Sciatic nerve (tissue), 2 donors: ENCODE measurements at regions not wholly inside any gene's neighbourhood (a gene's known extent, or its start where the extent isn't known, plus 50 kb on each side); places are given as distances from the start of the nearest gene placed in this dataset.

Experiments used
- ATAC-seq: fragments of 200-7000 bp; cut with Tn5 transposase; one replicate; pipeline ENCODE4 v1.9.1; 2020; ENCODE audit warnings: mild to moderate bottlenecking, moderate library complexity
- DNase-seq: peaks from one replicate; pipeline ENCODE4 v3.0.0-alpha.2; 2020; ENCODE audit warnings: low spot score
- intact Hi-C: fragments of 100-400 bp; cut with DNase I; formaldehyde crosslinking; loops from one replicate; pipeline ENCODE4 v1.14.2; 2022
- donor health status: DM: no; HTN: no; CAD: no.
- donor health status: DM: no; HTN: no; CAD: no.

DNA sequence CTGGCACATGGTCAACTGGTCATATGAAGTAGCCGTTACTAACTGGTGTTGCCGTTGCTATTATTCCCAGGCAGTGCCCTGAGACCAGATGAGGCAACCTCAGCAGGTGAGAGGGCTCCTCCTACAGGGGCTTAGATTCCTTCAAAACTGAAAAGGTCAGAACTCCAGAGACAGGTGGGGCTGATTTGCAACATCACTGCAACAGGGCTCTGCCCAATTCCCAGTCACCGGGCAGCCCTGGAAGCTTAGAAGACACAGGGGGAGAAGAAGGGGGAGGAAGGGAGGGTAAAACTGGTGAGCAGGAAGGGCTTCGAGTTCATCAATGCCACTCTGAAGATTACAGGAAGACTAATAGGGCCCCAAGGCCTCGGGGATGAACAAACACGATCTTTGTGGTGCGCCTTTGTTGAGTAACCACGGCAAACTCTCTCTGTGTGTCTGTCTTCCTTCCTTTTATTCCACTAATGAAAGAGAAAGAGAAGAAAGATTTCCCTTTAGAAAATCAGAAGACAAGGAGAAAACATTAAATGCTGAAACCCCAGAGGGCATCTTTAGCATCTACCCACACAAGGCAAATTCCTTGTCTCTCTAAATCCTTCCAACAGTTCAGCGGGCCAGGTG is 749.1 kb upstream of the TBX3 start:
- DNase-seq (no peak), ATAC-seq (no peak)
- intact Hi-C loops: no loop called here

DNA sequence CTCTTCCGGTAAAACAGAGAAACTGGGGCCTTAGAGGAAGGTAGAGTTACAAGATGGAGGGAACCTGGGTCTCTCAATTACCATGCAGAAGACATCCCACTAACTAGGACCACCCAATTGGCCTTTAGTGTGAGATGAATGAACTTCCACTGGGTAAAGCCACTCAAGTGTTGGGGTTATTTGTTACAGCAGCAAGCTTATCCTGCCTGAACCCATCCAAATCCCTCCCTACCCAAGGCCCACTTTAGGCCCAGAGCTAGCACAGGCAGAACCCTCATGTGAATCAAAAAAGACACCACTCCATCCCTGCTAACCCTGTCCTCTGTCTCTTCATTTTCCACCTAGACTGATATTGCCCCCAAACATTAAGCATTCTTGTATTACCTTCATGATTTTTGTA is 746.7 kb upstream of the TBX3 start:
- intact Hi-C loops: no loop called here
- ATAC-seq (no peak), DNase-seq (no peak)

DNA sequence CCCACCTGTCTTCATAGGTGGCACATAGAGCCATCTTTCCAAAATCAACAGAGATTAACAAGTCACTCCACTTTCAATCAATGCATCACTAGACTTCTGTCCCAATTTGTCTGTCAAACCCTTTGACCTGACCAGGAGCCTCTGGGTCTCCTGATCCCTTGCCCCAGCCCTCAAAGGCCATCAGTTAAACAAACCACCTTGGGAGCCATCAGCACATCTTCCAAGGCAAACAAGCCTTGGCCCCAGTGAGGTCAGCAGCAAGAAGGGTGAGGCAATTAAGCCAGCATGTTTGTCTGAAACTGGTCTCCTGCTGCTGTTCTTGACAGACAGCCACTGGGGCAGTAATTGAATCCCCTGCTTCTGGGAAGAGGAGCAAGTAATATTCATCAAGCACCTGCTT is 742.8 kb upstream of the TBX3 start:
- intact Hi-C loops: no loop called here
- no peak for ATAC-seq
- DNase-seq: no peak

DNA sequence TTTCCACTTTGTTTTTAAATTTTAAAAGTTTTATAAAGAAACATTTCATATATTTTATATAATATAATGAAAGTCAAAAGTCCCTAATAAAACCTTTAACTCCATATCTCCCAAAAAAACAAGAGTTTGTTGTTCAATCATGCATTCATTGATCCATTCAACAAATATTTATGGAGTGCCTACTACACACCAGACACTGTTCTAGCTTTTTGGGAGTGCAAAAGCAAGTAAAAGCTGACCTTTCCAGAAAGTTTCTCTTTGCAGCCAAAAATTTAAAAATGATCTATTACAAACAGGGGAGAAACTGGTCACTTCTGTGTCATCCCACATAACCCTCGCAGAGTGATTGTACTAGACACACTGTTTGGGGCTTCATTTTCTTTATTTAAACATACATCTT is 740.0 kb upstream of the TBX3 start:
- intact Hi-C loops: no loop called here
- ATAC-seq: no peak
- DNase-seq: no peak

DNA sequence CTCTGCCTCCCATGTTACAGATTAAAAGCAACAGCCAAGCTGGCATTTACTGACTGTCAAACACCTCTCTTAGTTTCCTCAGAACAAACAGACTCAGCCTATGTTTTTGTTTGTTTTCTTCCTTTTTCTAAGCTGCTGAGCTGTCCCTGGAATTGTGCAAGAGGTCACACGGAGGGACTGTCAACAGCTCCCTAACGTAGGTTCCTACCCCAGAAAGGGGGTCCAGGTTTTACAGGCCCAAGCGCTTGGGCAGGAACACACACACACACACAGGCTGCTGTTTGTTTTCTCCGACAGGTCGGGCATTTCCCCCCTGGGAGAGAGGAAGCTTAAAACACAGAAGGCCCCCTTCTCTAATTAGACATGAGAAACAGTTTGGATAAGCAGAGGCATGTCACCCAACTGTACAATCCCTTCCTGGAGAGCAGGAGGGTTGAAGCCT is 739.6 kb upstream of the TBX3 start:
- no peak for DNase-seq
- intact Hi-C loops: no loop called here
- no peak for ATAC-seq

DNA sequence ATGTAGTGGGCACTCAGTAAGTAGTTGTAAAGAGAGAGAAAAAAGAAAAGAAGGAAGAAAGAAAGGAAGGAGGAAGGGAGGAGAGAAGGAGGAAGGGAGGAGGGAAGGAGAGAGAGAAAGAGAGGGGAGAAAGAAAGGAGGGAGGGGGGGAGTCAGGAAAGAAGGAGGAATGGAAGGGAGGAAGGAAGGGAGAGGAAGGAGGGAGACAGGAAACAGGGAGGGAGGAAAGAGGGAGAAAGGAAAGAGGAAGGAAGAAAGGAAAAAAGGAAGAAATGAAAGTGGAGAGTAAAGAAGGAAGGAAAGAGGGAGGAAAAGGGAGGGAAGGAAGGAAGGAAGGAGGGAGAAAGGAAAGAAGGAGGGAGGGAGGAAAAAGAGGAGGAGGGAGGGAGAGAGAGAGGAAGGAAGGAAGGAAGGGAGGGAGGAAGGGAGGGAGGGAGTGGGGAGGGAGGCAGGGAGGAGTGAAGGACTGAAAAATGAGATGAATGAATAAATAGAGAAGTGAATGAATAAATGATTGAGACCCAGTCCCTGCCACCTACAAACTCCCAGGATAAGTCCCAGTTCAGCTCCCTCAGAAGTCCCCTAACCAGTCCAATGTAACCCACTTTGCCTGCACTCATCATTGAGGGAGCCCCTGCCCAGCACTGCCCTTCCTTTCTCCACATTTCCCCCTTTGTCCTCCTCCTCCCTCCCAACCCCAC is 739.0 kb upstream of the TBX3 start:
- intact Hi-C loops: no loop called here
- no peak for ATAC-seq
- DNase-seq: no peak

DNA sequence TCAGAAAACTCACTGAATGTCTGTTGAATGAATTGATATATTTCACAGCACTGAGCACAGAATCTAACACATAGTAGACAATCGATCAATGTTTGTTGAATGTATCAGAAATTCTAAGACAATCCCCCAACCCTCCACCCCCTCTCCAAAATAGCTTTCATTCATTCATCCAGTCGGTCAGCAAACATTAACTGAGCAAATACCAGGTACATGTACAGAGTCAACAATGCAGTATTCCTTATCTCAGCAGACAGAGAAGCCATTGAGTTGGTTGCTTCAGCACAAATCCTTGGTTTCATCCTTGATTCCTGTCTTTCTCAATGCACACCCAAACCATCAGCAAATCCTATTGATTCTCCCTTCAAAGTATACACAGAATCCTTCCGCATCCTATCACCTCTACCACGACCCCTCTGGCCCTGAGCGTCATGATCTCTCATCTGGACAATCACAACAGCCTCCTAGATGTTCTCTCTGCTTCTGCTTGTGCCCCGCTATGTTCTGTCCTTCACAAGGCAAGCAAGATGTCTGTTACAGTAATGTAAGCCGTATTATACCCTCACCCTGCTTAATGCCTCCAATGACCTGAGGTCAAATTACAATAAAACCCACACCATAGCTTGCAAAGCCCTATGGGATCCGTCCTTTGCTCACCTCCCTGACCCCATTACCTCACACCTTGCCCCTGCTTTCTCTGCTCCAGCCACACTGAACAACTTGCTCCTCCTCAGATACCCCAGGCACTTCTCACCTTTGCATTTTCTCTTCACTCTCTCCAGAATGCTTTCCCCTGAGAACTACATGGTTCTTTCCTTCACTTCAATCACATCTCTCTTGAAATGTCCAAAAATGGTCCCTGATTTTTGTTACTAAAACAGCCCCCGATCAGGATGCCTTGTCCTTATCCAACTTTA is 738.1 kb upstream of the TBX3 start:
- intact Hi-C loops: no loop called here
- DNase-seq (no peak), ATAC-seq (no peak)

DNA sequence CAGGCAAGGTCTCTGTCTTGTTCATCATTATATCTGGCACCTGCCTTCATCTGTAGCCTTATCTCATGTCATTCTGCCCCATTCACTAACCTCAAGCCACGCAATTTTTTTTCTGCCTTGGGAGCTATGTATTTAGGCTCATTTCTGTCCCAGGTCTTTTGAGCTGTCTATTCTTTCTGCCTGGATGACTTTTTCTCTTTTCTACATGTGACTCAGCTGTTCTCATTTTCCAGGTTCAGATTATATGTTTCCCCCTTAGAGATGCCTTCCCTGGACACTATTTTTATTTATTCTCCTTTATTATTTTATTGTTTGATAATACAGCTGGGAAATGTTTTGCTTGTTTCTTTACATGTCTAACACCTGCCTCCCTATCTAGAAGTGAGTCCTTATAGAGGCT is 737.4 kb upstream of the TBX3 start:
- intact Hi-C loops: no loop called here
- DNase-seq: no peak
- ATAC-seq: no peak

DNA sequence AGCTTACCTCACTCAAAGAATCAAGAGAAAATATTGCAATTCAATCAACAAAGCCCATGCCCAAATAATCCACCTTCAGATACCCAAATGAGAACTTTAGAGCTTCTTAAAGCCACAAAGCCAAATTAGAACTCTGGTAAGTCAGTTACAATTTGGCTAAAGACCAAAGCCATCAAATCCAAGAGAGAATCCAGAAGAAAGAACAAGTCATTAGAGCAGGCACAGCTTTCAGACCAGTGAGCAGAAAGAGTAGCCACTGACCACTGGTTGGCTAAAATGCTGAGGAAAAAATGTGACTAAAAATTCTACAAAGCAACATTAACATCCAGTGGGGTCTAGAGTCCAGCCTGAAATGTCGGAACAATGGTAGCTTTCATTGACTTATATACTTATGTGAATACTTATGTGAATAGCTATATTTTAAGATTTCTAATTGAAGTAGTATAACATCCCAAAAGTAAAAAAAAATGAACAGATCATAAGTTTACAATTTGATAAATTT is 735.2 kb upstream of the TBX3 start:
- DNase-seq (no peak), ATAC-seq (no peak)
- intact Hi-C loops: no loop called here

DNA sequence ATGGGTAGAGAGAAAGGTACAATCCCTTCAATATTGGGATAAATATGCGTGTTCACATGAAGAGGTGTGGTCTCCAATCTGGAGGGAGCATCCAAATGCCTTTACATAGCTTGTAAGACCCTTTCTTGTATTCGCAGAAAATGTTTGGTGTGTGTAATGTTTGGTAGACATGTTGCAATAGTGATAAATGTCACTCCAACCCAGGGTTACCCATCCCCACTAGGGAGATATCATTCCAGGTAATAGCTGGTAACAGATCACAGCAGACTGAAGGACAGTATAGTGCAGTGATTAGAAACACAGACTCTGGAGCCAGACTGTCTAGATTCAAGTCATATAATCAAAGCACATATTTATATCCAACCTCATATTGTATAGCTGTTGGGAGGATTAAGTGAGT is 733.6 kb upstream of the TBX3 start:
- no peak for ATAC-seq

DNA sequence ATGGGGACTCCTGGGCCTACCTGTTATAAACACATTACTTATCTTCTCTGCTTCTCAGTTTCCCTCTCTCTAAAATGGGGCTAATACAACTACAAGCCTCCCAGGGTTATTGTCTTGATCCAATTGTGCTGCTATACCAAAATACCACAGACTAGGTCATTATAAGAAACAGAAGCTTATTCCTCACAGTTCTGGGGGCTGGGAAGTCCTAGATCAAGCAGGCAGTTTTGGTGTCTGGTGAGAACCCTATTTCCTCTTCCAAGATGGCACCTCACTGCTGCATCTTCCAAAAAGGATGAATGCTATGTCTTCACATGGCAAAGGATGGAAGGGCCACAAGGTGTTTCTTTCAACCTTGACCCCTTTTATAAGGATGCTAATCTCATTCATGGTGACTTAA is 732.9 kb upstream of the TBX3 start:
- ATAC-seq: no peak
- intact Hi-C loops: no loop called here
- DNase-seq: no peak

More for the DNA sequence above, 733.6 kb upstream of the TBX3 start:
- intact Hi-C loops: no loop called here
- no peak for DNase-seq

DNA sequence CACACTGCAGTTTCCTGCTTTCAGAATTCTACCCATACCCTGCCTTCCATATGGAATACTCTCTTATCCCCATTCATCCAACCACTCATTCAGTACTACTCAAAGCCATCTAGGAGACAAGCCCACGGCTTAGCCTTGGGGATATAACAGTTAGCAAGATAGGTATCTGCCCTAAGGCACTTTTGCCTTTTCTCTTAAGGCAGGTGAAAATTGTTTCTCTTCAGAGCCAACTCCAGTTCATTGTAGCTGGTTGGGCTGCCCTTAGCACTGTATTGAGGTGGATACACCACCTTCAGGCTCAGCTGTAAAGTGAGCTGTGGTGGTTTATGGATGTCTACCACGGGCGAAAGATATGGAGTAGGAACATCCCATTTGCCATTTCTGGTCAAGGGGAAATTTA is 729.7 kb upstream of the TBX3 start:
- ATAC-seq: no peak
- no peak for DNase-seq
- intact Hi-C loops: no loop called here

DNA sequence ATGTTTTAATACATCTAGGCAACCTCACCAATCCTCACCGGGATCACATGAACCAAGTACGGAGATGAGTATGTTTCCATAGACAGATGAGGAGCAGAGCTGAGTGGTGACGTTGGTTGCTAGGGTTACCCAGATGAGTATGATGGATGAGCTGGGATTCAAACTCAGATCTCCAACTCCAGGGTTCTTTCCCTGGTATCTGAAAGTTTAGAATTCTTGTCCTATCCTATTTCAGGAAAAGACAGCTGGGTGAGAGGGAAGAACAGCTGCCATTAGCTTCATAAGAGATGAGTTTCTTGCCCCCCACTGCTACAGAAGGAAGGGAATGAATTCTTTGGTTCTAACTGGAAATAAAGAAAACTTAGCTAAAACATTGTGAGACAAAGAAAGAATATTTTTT is 728.9 kb upstream of the TBX3 start:
- intact Hi-C loops: no loop called here
- no peak for DNase-seq
- ATAC-seq: no peak

DNA sequence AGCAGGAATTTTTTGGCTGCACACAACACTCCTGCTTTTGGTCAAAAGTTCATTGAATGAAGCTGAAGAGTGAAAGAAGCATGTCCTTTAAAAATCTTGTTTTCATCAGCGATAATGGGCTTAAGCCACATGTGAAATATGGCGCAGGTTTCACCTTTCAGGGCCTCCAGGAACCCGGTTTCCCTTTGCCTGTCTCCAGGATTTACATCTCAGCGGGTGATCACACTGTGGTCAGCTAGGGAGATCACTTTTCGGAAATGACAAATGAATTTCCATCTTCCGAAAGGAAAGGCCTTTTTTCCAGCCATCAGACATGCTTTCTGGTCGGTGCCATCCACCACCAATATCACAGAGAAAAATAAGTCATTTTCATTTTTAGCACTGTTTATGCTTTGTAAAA is 727.1 kb upstream of the TBX3 start:
- DNase-seq: no peak
- ATAC-seq: no peak
- intact Hi-C loops: no loop called here

DNA sequence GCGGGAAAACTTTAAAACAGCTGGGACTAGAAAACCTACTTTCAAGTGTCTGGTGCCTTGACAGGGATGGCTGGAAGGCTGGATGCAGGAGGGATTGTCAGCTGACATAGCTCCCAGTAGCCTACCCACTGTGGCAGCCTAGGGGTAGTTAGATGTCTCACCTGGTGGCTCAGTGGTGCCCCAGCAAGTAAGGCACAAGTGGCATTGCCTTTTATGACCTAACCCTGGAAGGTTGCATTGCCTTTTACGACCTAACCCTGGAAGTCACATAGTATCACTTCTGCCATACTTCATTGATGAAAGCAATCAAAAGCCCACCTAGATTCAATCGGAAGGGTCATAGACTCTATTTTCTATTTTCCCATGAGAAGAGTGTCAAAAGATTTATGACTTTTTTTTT is 724.7 kb upstream of the TBX3 start:
- intact Hi-C loops: no loop called here
- DNase-seq (no peak), ATAC-seq (no peak)

DNA sequence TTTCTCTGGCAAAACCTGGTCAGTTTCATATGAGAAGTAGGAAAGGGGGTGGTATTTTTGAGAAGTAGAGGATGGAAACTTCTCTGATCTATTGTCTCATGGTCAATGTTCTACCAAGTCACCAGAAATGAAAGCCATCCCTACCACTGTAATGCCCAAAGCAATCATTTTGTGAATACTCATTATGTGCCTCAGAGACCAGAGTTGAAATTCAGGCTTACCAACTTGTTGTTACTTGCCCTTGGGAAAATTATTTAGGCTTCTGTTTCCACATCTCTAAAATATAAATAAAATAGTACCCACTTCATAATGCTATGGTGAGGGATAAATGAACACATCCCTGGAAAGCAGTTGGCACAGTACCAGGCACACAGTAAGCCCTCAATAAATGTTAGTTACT is 723.7 kb upstream of the TBX3 start:
- intact Hi-C loops: no loop called here
- no peak for DNase-seq
- ATAC-seq: no peak

DNA sequence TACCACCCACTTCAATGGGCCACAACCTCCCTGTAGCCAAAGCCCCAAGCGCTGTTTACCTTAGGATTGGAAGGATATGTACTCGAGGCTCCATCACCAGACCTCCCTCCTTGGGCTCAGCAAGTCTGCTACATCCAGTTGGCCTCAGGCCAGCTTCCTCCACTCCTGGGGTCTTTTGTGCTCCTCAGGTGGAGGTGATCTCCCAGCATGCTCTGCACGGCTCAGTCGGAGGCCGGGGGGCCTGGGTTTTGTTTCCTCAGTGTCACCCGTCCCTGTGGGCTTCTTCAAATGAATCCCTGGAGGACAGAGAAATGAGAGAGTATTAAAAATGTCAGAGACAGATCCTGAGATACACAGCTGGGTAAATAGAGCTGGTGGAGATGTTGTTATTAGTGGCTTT is 723.1 kb upstream of the TBX3 start:
- intact Hi-C loops: no loop called here
- ATAC-seq (no peak), DNase-seq (no peak)

DNA sequence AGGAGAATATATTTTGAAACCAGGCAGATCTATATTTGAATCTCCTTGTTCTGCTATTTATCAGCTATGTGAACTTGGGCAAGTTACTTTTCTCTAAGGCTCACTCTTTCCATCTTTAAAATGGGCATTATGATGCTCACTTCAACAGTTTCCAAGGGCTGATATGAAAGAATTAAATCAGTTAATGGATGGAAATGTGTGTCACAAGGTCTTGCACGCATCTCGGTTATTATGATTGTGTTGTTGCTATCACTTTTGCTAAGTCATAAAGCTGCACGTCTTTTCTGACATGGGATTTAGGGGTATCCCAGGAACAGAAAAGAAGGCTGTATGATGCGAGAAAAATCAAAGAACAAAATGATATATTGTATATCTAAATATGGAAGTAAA is 721.5 kb upstream of the TBX3 start:
- ATAC-seq (no peak), DNase-seq (no peak)
- intact Hi-C loops: no loop called here

DNA sequence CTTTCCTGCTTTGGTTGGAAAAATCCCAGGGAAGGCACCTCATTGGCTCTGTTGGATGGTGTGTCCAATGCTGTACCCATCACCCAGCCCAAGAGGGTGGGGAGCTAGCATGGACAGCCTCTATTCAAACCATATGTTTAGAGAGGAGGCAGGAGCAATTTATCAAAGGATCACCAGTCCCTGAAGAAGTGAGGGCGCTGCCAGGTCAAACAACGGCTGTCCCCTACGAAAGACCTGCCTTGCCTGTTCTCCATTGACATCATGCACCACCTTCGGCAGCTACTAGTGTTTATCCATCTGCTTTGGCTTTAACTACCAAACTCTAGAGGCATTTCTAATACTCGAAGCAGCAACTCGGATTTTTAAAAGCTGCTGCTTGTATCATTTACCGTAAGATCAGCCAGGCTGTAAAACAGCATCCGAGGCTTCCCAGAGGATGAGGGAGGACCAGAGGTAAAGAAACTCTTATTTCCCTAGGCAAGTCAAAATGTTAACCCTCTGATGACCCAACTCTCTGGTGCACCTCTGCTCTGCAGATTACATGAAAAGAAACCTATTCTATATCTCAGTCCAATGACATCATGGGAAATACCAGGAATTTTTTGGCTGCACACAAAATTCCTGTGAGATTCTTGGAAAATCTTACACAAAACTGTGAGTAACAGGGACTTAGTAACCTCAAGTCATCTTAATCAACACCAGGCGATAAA is 720.9 kb upstream of the TBX3 start:
- intact Hi-C loops: no loop called here
- ATAC-seq: peak; percentile 30

More for the DNA sequence above, 720.9 kb upstream of the TBX3 start:
- DNase-seq: no peak
